ENCODE measurements at regions not wholly inside any gene's neighbourhood (a gene's known extent, or its start where the extent isn't known, plus 50 kb on each side); places are given as distances from the start of the nearest gene placed in this dataset.
"Not testable (repeated sequence)": the region's sequence is repeated elsewhere in the genome, so short reads cannot be mapped to it uniquely, and the experiment has no call there.

- CTCF ChIA-PET (ENCODE audit: low intra/inter-chr PET ratio, low total read pairs), result interaction anchor here (1.7 kb wide), 1 partner anchor 1529 kb away, joined by 12 read pairs; no protein-coding TSS in a partner anchor
- no peak overlapping the region for H3K27ac ChIP-seq (ENCODE audit: extremely low read length, insufficient read depth, low read length)
- H3K4me2 ChIP-seq (ENCODE audit: low read depth, low read length), result no peak overlapping the region
- 0 out of 2 replicates have a peak, but pooled peaks have one; percentile 29 for TF ChIP-seq SRF (IDR thresholded peaks at IDR 0.05; ENCODE audit: low read depth, low read length)
- TF ChIP-seq SMC3 (IDR thresholded peaks at IDR 0.05; ENCODE audit: low read length), result peak; percentile 71; the same call in 1 of the 2 replicates
- TF ChIP-seq ZNF281 (CRISPR knock-in tag; IDR thresholded peaks at IDR 0.05; ENCODE audit: borderline replicate concordance), result no peak
- no peak for TF ChIP-seq SNAPC5 (CRISPR knock-in tag; IDR thresholded peaks at IDR 0.05; ENCODE audit: borderline replicate concordance)
- TF ChIP-seq ZNF572 (CRISPR knock-in tag; IDR thresholded peaks at IDR 0.05), result no peak
- TF ChIP-seq, protein P1, sequence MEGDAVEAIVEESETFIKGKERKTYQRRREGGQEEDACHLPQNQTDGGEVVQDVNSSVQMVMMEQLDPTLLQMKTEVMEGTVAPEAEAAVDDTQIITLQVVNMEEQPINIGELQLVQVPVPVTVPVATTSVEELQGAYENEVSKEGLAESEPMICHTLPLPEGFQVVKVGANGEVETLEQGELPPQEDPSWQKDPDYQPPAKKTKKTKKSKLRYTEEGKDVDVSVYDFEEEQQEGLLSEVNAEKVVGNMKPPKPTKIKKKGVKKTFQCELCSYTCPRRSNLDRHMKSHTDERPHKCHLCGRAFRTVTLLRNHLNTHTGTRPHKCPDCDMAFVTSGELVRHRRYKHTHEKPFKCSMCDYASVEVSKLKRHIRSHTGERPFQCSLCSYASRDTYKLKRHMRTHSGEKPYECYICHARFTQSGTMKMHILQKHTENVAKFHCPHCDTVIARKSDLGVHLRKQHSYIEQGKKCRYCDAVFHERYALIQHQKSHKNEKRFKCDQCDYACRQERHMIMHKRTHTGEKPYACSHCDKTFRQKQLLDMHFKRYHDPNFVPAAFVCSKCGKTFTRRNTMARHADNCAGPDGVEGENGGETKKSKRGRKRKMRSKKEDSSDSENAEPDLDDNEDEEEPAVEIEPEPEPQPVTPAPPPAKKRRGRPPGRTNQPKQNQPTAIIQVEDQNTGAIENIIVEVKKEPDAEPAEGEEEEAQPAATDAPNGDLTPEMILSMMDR (CRISPR knock-in tag; IDR thresholded peaks at IDR 0.05), result peak; percentile 69
- peak; percentile 84 for TF ChIP-seq STAG1 (CRISPR knock-in tag; IDR thresholded peaks at IDR 0.05)
- TF ChIP-seq RAD21 (CRISPR knock-in tag; IDR thresholded peaks at IDR 0.05), result peak; percentile 43; the same call in 1 of the 2 replicates
- no peak overlapping the region for H2AFZ ChIP-seq (ENCODE audit: low read length)
- no peak overlapping the region for H3K4me3 ChIP-seq (replicated peaks in 1 of 3; ENCODE audit: insufficient read depth in 1 of 3, low read depth in 2 of 3, low read length in 3 of 3)
- WGBS (ENCODE audit: low lambda C conversion rate), result 4% methylated on average over 1 of the region's 1 CpG
- no peaks in the 10 kb centered on the region for H3K79me2 ChIP-seq (ENCODE audit: insufficient read depth, low read length)
- FAIRE-seq (no peak), DNase-seq (ENCODE audit: low spot score) (peak; percentile 49), ATAC-seq (peak; percentile 87)
- H3K36me3 ChIP-seq (replicated peaks in 1 of 2; ENCODE audit: control insufficient read depth in 1 of 2, insufficient read depth in 2 of 2, low read length in 2 of 2), result no peaks in the 10 kb centered on the region
- no peaks in the 10 kb centered on the region for H3K9me3 ChIP-seq (ENCODE audit: low read length)
- no TSS peak for BruUV-seq (replicated peaks)
- POLR2A ChIA-PET, result no interaction called here
- H4K20me1 ChIP-seq (ENCODE audit: insufficient read depth, low read length), result no peaks in the 10 kb centered on the region
- no peaks in the 10 kb centered on the region for H3K4me1 ChIP-seq (ENCODE audit: insufficient read depth, low read length)
- H3K9ac ChIP-seq (ENCODE audit: insufficient read depth, low read depth, low read length), result no peak overlapping the region
- intact Hi-C loops (cut with micrococcal nuclease; ENCODE audit: unreplicated experiment), result loop anchor here (5.0 kb wide), 1 partner anchor 1080 kb away; no protein-coding TSS in a partner anchor
- H3K27me3 ChIP-seq (ENCODE audit: control insufficient read depth in 1 of 2, insufficient read depth in 2 of 2, low read length in 2 of 2), result no peaks in the 10 kb centered on the region
- in situ Hi-C loops (cut with HindIII; ENCODE audit: extremely low pct_ligation_motif_present, low pct_unique_long_range_greater_than_20kb), result loop anchor here (25.0 kb wide), 1 partner anchor 1525 kb away; no protein-coding TSS in a partner anchor
These were observed 1496.5 kb downstream of the FAM181B start for GRCh38 chr11:81237139-81237538.

GRCh38 chr11:81227409-81227808 is 1506.3 kb downstream of the FAM181B start:
- H3K4me1 ChIP-seq (ENCODE audit: insufficient read depth, low read length); H4K20me1 ChIP-seq (ENCODE audit: insufficient read depth, low read length); H3K9ac ChIP-seq (ENCODE audit: insufficient read depth, low read depth, low read length); H3K4me2 ChIP-seq (ENCODE audit: low read depth, low read length); DNase-seq (ENCODE audit: low spot score); H3K36me3 ChIP-seq (replicated peaks in 1 of 2; ENCODE audit: control insufficient read depth in 1 of 2, insufficient read depth in 2 of 2, low read length in 2 of 2); BruUV-seq (replicated peaks); FAIRE-seq; H2AFZ ChIP-seq (ENCODE audit: low read length); POLR2A ChIA-PET; H3K27me3 ChIP-seq (ENCODE audit: control insufficient read depth in 1 of 2, insufficient read depth in 2 of 2, low read length in 2 of 2); CTCF ChIA-PET (ENCODE audit: low intra/inter-chr PET ratio, low total read pairs); intact Hi-C loops (cut with micrococcal nuclease; ENCODE audit: unreplicated experiment); H3K4me3 ChIP-seq (replicated peaks in 1 of 3; ENCODE audit: insufficient read depth in 1 of 3, low read depth in 2 of 3, low read length in 3 of 3); H3K79me2 ChIP-seq (ENCODE audit: insufficient read depth, low read length); H3K9me3 ChIP-seq (ENCODE audit: low read length); ATAC-seq; H3K27ac ChIP-seq (ENCODE audit: extremely low read length, insufficient read depth, low read length): not testable (repeated sequence)
- 52% methylated on average over 13 of the region's 13 CpGs for WGBS (ENCODE audit: low lambda C conversion rate)
- in situ Hi-C loops (cut with HindIII; ENCODE audit: extremely low pct_ligation_motif_present, low pct_unique_long_range_greater_than_20kb), result loop anchor here (25.0 kb wide), 1 partner anchor 1515 kb away; no protein-coding TSS in a partner anchor
